D721Med (cell line): ENCODE measurements at regions not wholly inside any gene's neighbourhood (a gene's known extent, or its start where the extent isn't known, plus 50 kb on each side); places are given as distances from the start of the nearest gene placed in this dataset.

ENCODE experiments used
- DNase-seq: peaks from one replicate; pipeline ENCODE4 v3.0.0; 2011; ENCODE audit warnings: low spot score; ENCODE audit not compliant: insufficient read length
- FAIRE-seq: peaks from 2 replicates; lab custom pipeline; 2011; peaks lifted over from hg19 to GRCh38; lab: Jason Lieb, UNC
- TF ChIP-seq, protein P1 (sequence below): IDR thresholded peaks from 2 replicates; pipeline ENCODE4 v1.5.1; 2012; ENCODE audit warnings: mild to moderate bottlenecking, control low read depth; ENCODE audit not compliant: insufficient read depth; ENCODE audit errors: missing control alignments

DNA sequence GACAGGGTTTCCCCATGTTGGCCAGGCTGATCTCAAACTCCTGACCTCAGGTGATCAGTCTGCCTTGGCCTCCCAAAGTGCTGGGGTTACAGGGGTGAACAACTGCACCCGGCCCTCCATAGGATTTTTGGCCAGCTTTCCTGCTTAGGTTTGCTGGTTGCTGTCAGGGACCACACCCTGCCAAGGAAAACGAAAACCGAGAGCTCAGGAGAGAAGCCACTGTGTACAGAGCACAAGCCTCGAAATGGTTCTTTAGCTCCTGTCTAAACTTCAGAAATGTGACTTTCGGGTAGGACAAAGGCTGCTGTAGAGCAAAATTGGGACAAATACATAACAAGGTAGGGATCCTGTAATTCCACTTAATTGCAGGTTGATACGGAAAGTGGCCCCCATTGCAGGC, 146.3 kb upstream of the ATP6AP2 start:
- no peak for DNase-seq
- FAIRE-seq: no peak
- TF ChIP-seq, protein P1, sequence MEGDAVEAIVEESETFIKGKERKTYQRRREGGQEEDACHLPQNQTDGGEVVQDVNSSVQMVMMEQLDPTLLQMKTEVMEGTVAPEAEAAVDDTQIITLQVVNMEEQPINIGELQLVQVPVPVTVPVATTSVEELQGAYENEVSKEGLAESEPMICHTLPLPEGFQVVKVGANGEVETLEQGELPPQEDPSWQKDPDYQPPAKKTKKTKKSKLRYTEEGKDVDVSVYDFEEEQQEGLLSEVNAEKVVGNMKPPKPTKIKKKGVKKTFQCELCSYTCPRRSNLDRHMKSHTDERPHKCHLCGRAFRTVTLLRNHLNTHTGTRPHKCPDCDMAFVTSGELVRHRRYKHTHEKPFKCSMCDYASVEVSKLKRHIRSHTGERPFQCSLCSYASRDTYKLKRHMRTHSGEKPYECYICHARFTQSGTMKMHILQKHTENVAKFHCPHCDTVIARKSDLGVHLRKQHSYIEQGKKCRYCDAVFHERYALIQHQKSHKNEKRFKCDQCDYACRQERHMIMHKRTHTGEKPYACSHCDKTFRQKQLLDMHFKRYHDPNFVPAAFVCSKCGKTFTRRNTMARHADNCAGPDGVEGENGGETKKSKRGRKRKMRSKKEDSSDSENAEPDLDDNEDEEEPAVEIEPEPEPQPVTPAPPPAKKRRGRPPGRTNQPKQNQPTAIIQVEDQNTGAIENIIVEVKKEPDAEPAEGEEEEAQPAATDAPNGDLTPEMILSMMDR: no peak

DNA sequence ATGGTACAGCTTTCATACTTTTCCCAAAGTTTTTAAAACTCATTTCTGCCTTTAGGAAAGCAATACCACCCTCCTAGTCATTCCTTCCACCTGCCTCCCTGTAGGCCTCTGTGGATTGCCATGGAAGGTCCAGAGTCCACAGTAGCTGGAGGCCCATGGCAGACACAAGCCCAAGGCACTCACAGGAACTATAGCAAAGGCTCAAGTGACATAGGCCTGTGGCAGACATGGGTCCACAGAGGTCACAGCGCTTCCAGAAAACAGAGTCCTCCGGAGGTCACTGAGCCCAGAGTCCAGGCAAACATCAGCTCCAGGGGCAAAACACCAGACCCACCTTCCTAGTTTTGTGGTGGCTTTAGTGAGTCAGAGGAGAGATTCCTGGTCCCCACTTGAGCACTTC, 147.6 kb upstream of the ATP6AP2 start:
- FAIRE-seq (no peak), DNase-seq (no peak)
- TF ChIP-seq, protein P1: no peak

DNA sequence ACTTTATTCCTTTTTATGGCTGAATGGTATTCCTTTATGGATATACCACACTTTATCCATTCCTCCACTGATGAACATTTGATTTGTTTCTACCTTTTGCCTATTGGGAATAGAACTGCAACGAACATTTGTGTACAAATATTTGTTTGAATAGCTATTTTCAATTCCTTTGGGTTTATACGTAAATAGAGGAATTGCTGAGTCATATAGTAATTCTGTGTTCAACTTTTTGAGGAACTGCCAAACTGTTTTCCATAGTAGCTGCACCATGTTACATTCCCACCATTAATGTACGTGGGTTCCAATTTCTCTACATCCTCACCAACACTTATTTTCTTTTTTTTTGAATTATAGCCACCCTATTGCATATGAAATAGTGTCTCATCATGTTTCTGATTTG, 156.5 kb upstream of the ATP6AP2 start:
- TF ChIP-seq, protein P1: no peak
- DNase-seq: no peak
- no peak for FAIRE-seq

DNA sequence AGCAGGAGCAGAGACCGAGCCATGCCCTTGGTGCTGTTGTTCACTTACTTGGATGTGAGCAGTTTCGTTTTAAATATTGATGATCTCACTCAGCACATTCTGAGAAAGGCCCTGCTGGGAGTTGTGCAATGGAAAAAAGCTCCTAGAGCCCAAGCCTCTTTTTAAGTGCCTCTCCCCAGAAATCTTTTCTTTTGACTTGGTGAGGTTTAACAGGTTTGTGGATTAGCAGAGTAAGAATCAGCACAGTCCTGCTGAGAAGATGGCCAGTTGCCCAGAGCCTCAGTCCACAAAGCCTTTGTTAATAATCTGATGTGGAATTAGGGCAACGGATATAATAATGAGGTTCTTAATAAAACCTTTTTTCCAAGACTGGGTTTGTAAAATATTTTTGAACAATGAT, 157.5 kb upstream of the ATP6AP2 start:
- FAIRE-seq (no peak), DNase-seq (no peak)
- TF ChIP-seq, protein P1: no peak

DNA sequence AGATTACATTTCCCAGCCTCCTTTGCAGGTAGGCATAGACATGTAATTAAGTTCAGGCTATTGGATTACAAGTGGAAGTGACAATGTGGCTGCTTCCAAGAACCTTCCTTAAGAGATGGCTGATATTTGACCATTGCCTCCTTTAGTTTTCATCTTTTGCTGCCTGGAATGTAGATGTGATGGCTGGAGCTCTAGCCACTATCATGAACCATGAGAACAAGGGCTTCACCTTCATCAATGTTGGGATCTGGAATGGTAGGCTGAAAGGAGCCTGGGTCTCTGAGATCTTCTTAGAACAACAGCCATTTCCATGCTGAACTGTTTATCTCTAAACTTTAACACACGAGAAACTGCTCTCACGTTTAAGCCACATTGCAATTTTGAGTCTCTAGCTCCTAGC, 158.7 kb upstream of the ATP6AP2 start:
- DNase-seq: no peak
- no peak for FAIRE-seq
- TF ChIP-seq, protein P1: no peak

DNA sequence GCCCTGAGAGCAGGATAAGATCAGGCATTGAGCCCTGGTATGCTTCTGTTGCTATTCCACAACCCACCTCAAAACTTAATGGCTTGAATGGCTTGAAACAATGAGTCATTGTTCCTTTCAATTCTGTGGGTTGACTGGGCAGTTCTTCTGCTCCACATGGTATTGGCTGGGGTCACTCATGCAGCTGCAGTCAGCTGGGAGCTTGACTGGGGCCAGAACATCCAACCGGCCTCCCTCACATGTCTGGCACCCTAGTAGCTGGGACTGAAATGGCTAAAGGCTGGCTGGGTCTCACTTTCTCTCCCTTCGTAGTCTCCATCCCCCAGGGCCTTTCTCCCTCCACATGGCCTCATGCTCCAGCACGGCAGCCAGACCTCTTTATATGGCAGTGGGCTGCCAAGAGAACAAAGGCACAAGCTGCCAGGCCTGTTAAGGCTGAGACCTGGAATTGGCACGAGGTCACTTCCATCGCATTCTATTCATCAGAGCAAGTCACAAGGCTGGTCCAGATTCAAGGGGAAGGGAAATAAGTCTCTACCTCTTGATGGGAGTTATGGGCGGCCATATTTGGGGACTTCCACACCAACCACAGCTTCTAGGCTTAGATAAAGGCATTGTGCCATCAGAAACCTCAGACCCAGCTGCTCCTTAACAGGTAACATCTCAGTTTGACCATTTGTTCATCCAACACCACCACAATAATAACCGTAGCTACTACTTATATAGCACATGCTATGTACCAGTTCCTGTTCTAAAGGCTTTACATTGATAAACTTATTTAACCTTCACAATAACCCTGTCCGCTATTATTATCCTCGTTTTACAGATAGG, 159.7 kb upstream of the ATP6AP2 start:
- TF ChIP-seq, protein P1: no peak
- DNase-seq (no peak), FAIRE-seq (no peak)

DNA sequence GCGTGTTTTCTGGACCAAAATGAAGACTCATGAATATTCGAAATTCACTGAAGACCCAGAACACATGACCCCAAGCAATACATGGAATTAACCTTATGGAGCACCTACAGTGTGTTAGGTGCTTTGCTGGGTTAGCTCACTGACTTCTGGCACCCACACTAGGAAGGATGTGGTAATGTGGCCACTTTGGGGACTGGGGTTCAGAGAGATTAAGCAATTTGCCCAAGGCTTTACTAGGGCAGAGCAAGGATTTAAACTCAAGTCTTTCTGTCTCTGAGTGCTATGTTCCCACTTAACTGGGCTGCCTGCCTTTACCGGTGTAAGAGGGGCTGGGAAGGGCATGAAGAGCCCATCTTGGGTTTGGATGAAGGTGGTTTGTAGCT, 162.0 kb upstream of the ATP6AP2 start:
- no peak for DNase-seq
- TF ChIP-seq, protein P1: no peak
- no peak for FAIRE-seq
